ENCODE measurements at regions not wholly inside any gene's neighbourhood (a gene's known extent, or its start where the extent isn't known, plus 50 kb on each side); places are given as distances from the start of the nearest gene placed in this dataset.

GRCh38 chr17:22654447-22654846 is 962.1 kb downstream of the KCNJ18 start:
- no peak overlapping the region for H3K27ac ChIP-seq (replicated peaks)
- no peaks in the 10 kb centered on the region for H3K27me3 ChIP-seq (ENCODE audit: insufficient read depth, poor library complexity, severe bottlenecking)
- no peak overlapping the region for H3K4me3 ChIP-seq (replicated peaks; ENCODE audit: insufficient read depth, low read length)
- DNase-seq (ENCODE audit: low read depth in 1 of 2, low spot score in 1 of 2) = no peak
- TF ChIP-seq SPI1 (IDR thresholded peaks at IDR 0.05; ENCODE audit: borderline replicate concordance, low read depth) (no peak), POLR2AphosphoS5 (IDR thresholded peaks at IDR 0.05; ENCODE audit: low read depth) (no peak)

- TF ChIP-seq REST (IDR thresholded peaks at IDR 0.05; ENCODE audit: insufficient replicate concordance, low read depth) (no peak), SPI1 (IDR thresholded peaks at IDR 0.05; ENCODE audit: borderline replicate concordance, low read depth) (no peak), CTCF (IDR thresholded peaks at IDR 0.05; ENCODE audit: insufficient read depth, low read length) (no peak), POLR2AphosphoS5 (IDR thresholded peaks at IDR 0.05; ENCODE audit: low read depth) (no peak), GABPA (IDR thresholded peaks at IDR 0.05; ENCODE audit: low read depth) (no peak)
Observed at GRCh38 chr17:22669721-22670120, 977.4 kb downstream of the KCNJ18 start.

GRCh38 chr17:22671110-22671509 is 978.8 kb downstream of the KCNJ18 start:
- Histone ChIP-seq H3K27me3 (ENCODE audit: insufficient read depth, poor library complexity, severe bottlenecking) (no peaks in the 10 kb centered on the region), H3K4me3 (replicated peaks; ENCODE audit: insufficient read depth, low read length) (no peak overlapping the region)
- DNase-seq (ENCODE audit: low read depth in 1 of 2, low spot score in 1 of 2) = no peak

More at GRCh38 chr17:22669721-22670120, 977.4 kb downstream of the KCNJ18 start:
- no peak overlapping the region for H3K27ac ChIP-seq (replicated peaks)
- no peak for DNase-seq (ENCODE audit: low read depth in 1 of 2, low spot score in 1 of 2)
- no peak overlapping the region for H3K4me3 ChIP-seq (replicated peaks; ENCODE audit: insufficient read depth, low read length)
- no peaks in the 10 kb centered on the region for H3K27me3 ChIP-seq (ENCODE audit: insufficient read depth, poor library complexity, severe bottlenecking)

GRCh38 chr17:22692066-22692805 is 999.9 kb downstream of the KCNJ18 start:
- no peak for TF ChIP-seq SPI1 (IDR thresholded peaks at IDR 0.05; ENCODE audit: borderline replicate concordance, low read depth)
- TF ChIP-seq CTCF (IDR thresholded peaks at IDR 0.05; ENCODE audit: insufficient read depth, low read length) = no peak
- TF ChIP-seq POLR2AphosphoS5 (IDR thresholded peaks at IDR 0.05; ENCODE audit: low read depth) = no peak
- TF ChIP-seq GABPA (IDR thresholded peaks at IDR 0.05; ENCODE audit: low read depth) = no peak
- no peak for TF ChIP-seq REST (IDR thresholded peaks at IDR 0.05; ENCODE audit: insufficient replicate concordance, low read depth)
- H3K27me3 ChIP-seq (ENCODE audit: insufficient read depth, poor library complexity, severe bottlenecking) = no peaks in the 10 kb centered on the region
- H3K27ac ChIP-seq (replicated peaks) = no peak overlapping the region
- DNase-seq (ENCODE audit: low read depth in 1 of 2, low spot score in 1 of 2) = no peak
- H3K4me3 ChIP-seq (replicated peaks; ENCODE audit: insufficient read depth, low read length) = no peak overlapping the region

More at GRCh38 chr17:22671110-22671509, 978.8 kb downstream of the KCNJ18 start:
- no peak overlapping the region for H3K27ac ChIP-seq (replicated peaks)
- no peak for TF ChIP-seq GABPA (IDR thresholded peaks at IDR 0.05; ENCODE audit: low read depth)

- no peak for TF ChIP-seq REST (IDR thresholded peaks at IDR 0.05; ENCODE audit: insufficient replicate concordance, low read depth)
- TF ChIP-seq GABPA (IDR thresholded peaks at IDR 0.05; ENCODE audit: low read depth) = no peak
- TF ChIP-seq SPI1 (IDR thresholded peaks at IDR 0.05; ENCODE audit: borderline replicate concordance, low read depth) = no peak
- no peak for TF ChIP-seq POLR2AphosphoS5 (IDR thresholded peaks at IDR 0.05; ENCODE audit: low read depth)
- no peak for TF ChIP-seq CTCF (IDR thresholded peaks at IDR 0.05; ENCODE audit: insufficient read depth, low read length)
- H3K27me3 ChIP-seq (ENCODE audit: insufficient read depth, poor library complexity, severe bottlenecking) = no peaks in the 10 kb centered on the region
- no peak overlapping the region for H3K27ac ChIP-seq (replicated peaks)
- H3K4me3 ChIP-seq (replicated peaks; ENCODE audit: insufficient read depth, low read length) = no peak overlapping the region
- no peak for DNase-seq (ENCODE audit: low read depth in 1 of 2, low spot score in 1 of 2)
Observed at GRCh38 chr17:22692806-22693171, 1000.5 kb downstream of the KCNJ18 start.

All from HL-60 (cell line).